Sigmoid colon (tissue), 6 donors: ENCODE measurements at regions not wholly inside any gene's neighbourhood (a gene's known extent, or its start where the extent isn't known, plus 50 kb on each side); places are given as distances from the start of the nearest gene placed in this dataset.

Experiments
- DNase-seq: peaks from one replicate; pipeline ENCODE4 v3.0.0-alpha.2; 2019
- H3K27ac ChIP-seq, 4 donors: fragments of 200-600 bp; sonication (generic); one replicate each; pipeline ENCODE4 v1.5.1; 2016 to 2019; ENCODE audit warnings: mild to moderate bottlenecking in 1 of 4
- H3K27me3 ChIP-seq, 3 donors: fragments of 200-600 bp; sonication (generic); one replicate each; pipeline ENCODE4 v1.5.1; 2019; ENCODE audit warnings: mild to moderate bottlenecking in 1 of 3
- H3K36me3 ChIP-seq, 4 donors: fragments of 200-600 bp; sonication (generic); one replicate each; pipeline ENCODE4 v1.5.1; 2016 to 2019
- H3K4me1 ChIP-seq, 4 donors: fragments of 200-600 bp; sonication (generic); one replicate each; pipeline ENCODE4 v1.5.1; 2017 to 2019
- H3K4me3 ChIP-seq, 4 donors: fragments of 200-600 bp; sonication (generic); one replicate each; pipeline ENCODE4 v1.5.1; 2017 to 2019; ENCODE audit warnings: mild to moderate bottlenecking in 2 of 4, moderate library complexity in 1 of 4
- H3K9me3 ChIP-seq, 4 donors: fragments of 200-600 bp in 3 of 4; sonication (generic) in 3 of 4; one replicate each; pipeline versions ENCODE4 v1.5.1 to v1.6.1; 2013 to 2019
- EP300 ChIP-seq, 4 donors: sonication (generic); formaldehyde crosslinking; IDR thresholded peaks; one replicate each; pipeline ENCODE4 v1.6.1; 2017; ENCODE audit warnings: antibody characterized with exemption in 4 of 4
- POLR2A ChIP-seq, 2 donors: fragments of 450-650 bp; IDR thresholded peaks; one replicate each; pipeline ENCODE4 v1.6.1; 2016; ENCODE audit warnings: antibody characterized with exemption in 2 of 2, mild to moderate bottlenecking in 2 of 2, moderate library complexity in 2 of 2
- POLR2AphosphoS5 ChIP-seq, 4 donors: sonication (generic); formaldehyde crosslinking; IDR thresholded peaks; one replicate each; pipeline ENCODE4 v1.6.1; 2017; ENCODE audit warnings: antibody characterized with exemption in 4 of 4
- WGBS, 2 donors: extraction: QIAGEN DNeasy Blood & Tissue Kit; methylation state at CpG; one replicate each; pipeline ENCODE4 v1.1.7; 2013; 5-methylcytosine and 5-hydroxymethylcytosine counted together
- intact Hi-C: fragments of 100-400 bp; cut with DNase I; formaldehyde crosslinking; loops from one replicate; pipeline ENCODE4 v1.15.1; 2023
- TF ChIP-seq, protein P1 (sequence below), 4 experiments: fragments of 450-650 bp in 3 of 4; fragments of 200-600 bp in 1 of 4; IDR thresholded peaks; one replicate each; pipeline ENCODE4 v1.5.1; 2016 to 2019; ENCODE audit warnings: antibody characterized with exemption in 4 of 4, mild to moderate bottlenecking in 3 of 4, moderate library complexity in 2 of 4
- donor health status: healthy with polysubstance abuse.
- donor health status: healthy.

DNA sequence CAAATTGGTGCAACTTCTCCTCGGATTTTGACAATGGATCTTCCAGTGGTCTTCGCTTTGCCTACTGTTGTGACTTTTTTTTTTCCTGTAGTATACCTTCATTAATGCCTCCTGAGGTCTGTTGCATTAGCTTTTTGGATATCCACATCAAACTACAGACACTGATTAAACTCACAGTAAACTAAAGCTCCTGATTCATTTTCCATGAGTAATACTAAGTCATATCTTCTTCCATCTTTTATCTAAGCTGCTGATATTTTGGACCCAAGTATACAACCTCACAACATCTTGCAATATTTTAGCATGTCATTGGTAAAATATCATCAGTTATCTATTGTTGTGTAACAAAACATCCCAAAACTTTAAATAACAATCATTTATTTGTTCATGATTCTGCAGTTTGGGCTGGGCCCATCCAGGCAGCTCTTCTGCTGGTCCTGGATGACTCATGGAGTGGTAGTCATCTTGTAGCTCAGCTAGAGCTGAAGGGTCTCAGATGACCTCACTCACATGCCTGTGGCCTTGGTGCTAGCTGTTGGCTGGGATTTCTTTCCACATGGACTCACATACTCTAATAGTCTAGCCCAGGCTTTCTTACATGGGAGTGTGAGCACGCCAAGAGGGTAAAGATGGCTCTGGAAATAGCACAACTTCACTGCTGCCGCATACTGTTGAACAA lies 78.3 kb upstream of the SRSF6 start:
- Histone ChIP-seq H3K36me3 (no peaks in the 10 kb centered on the region), H3K4me1 (no peaks in the 10 kb centered on the region), H3K27me3 (no peaks in the 10 kb centered on the region), H3K9me3 (no peaks in the 10 kb centered on the region), H3K27ac (no peak overlapping the region), H3K4me3 (no peak overlapping the region)
- DNase-seq = no peak
- 78 to 84% methylated on average over 4 of the region's 4 CpGs for WGBS, 2 donors
- intact Hi-C loops = no loop called here
- TF ChIP-seq, protein P1, sequence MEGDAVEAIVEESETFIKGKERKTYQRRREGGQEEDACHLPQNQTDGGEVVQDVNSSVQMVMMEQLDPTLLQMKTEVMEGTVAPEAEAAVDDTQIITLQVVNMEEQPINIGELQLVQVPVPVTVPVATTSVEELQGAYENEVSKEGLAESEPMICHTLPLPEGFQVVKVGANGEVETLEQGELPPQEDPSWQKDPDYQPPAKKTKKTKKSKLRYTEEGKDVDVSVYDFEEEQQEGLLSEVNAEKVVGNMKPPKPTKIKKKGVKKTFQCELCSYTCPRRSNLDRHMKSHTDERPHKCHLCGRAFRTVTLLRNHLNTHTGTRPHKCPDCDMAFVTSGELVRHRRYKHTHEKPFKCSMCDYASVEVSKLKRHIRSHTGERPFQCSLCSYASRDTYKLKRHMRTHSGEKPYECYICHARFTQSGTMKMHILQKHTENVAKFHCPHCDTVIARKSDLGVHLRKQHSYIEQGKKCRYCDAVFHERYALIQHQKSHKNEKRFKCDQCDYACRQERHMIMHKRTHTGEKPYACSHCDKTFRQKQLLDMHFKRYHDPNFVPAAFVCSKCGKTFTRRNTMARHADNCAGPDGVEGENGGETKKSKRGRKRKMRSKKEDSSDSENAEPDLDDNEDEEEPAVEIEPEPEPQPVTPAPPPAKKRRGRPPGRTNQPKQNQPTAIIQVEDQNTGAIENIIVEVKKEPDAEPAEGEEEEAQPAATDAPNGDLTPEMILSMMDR (IDR thresholded peaks at IDR 0.05) = no peak
- TF ChIP-seq POLR2AphosphoS5 (IDR thresholded peaks at IDR 0.05) = no peak
- TF ChIP-seq POLR2A (IDR thresholded peaks at IDR 0.05) = no peak
- TF ChIP-seq EP300 (IDR thresholded peaks at IDR 0.05) = no peak

DNA sequence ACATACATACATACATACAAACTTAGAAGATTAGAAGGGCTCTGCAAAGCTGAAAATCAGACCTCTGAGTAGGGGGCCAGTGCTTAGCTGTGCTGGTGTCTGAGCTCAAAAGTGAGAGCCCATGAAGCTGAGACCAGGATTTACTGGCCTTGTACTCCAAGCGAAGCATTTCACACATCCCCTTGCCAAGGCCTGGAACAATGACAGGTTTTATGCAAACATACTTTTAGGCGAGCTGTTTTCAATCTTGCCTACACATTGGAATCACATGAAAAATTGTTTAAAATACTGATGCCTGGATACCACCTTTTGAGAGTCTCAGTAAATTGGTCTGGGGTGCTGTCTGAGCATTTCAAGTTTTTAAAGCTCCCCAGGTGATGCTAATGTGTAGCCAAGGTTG lies 80.9 kb upstream of the SRSF6 start:
- Histone ChIP-seq H3K4me1 (no peaks in the 10 kb centered on the region), H3K4me3 (no peak overlapping the region), H3K9me3 (no peaks in the 10 kb centered on the region), H3K27me3 (no peaks in the 10 kb centered on the region), H3K27ac (no peak overlapping the region), H3K36me3 (no peaks in the 10 kb centered on the region)
- intact Hi-C loops = no loop called here
- DNase-seq = no peak
- WGBS, 2 donors = 60 to 75% methylated on average over 2 of the region's 2 CpGs
- TF ChIP-seq POLR2A (IDR thresholded peaks at IDR 0.05) (no peak), EP300 (IDR thresholded peaks at IDR 0.05) (no peak)
- TF ChIP-seq, protein P1 (IDR thresholded peaks at IDR 0.05) = no peak

DNA sequence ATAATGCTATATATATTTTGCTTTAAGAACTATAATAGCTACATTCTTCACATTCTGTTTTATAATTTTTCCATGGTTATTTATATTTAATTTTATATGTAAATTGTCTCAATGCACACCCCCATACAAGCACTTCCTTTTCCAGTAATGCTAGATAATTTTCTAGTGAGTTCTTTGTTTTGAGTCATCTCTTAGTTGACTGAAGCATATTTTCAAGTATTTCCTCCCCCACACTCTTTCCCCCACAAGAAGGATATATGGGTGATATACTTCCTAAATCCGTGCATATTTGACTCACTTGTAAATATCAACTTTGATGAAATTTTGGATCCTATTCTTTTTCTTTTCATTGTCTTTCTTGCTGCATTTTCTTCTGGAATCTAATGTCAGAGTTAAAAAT lies 82.1 kb upstream of the SRSF6 start:
- no peaks in the 10 kb centered on the region for H3K9me3 ChIP-seq
- no peaks in the 10 kb centered on the region for H3K36me3 ChIP-seq
- no peak for DNase-seq
- no peak overlapping the region for H3K4me3 ChIP-seq
- H3K27ac ChIP-seq = no peak overlapping the region
- no peaks in the 10 kb centered on the region for H3K4me1 ChIP-seq
- TF ChIP-seq, protein P1 (IDR thresholded peaks at IDR 0.05) = no peak
- TF ChIP-seq POLR2AphosphoS5 (IDR thresholded peaks at IDR 0.05) = no peak
- no peak for TF ChIP-seq POLR2A (IDR thresholded peaks at IDR 0.05)
- no peak for TF ChIP-seq EP300 (IDR thresholded peaks at IDR 0.05)
- intact Hi-C loops = no loop called here
- no peaks in the 10 kb centered on the region for H3K27me3 ChIP-seq
- 49 to 68% methylated on average over 1 of the region's 1 CpG for WGBS, 2 donors

DNA sequence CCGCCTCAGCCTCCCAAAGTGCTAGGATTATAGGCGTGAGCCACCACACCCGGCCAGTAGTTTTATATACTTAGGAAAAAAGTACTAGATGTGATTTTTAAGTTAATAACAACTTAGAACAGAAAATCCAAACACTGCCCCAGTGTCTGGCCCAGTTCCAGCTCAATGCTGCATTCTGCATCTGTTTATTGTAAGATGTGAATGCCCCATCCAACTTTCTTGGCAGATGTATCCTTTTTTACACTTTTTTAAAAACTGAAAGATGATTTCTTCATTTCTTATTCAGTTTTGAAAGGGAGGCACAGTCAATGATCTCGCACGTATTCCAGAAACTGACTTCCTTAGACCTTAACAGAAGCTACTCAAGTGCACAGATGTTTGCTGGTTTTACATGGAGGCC lies 85.6 kb upstream of the SRSF6 start:
- no peaks in the 10 kb centered on the region for H3K27me3 ChIP-seq
- DNase-seq = no peak
- H3K4me1 ChIP-seq = no peaks in the 10 kb centered on the region
- TF ChIP-seq POLR2AphosphoS5 (IDR thresholded peaks at IDR 0.05) = peak in 1 of 4 donors; percentile 10
- no peak for TF ChIP-seq EP300 (IDR thresholded peaks at IDR 0.05)
- no peak overlapping the region for H3K27ac ChIP-seq
- H3K36me3 ChIP-seq = no peaks in the 10 kb centered on the region
- whole genome bisulfite sequencing, 2 donors = 49 to 68% methylated on average over 5 of the region's 5 CpGs
- intact Hi-C loops = no loop called here
- no peak overlapping the region for H3K4me3 ChIP-seq
- H3K9me3 ChIP-seq = no peaks in the 10 kb centered on the region

DNA sequence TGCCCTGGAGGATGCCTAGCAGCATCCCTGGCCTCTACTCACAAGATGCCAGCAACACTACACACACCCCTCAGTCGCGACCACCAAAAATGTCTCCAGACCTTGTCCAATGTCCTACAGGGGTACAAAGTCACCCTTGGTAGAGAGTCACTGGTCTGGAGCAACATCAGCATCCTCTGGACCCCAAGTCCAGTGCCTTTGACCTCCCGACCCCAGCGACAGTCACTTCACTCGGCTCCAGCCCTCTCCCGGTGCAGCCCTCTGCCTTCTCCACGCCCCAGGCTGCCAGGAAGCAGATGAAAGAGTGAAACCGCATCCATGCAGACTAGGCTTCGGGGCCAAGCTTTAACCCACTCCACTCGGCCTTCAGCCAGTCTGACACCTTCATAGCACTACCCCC lies 92.0 kb upstream of the SRSF6 start:
- no peak overlapping the region for H3K27ac ChIP-seq
- TF ChIP-seq POLR2A (IDR thresholded peaks at IDR 0.05) (no peak), POLR2AphosphoS5 (IDR thresholded peaks at IDR 0.05) (no peak), EP300 (IDR thresholded peaks at IDR 0.05) (no peak)
- TF ChIP-seq, protein P1 (IDR thresholded peaks at IDR 0.05) = no peak
- intact Hi-C loops = no loop called here
- 34 to 40% methylated on average over 10 of the region's 10 CpGs for WGBS, 2 donors
- no peaks in the 10 kb centered on the region for H3K9me3 ChIP-seq
- no peak for DNase-seq
- no peak overlapping the region for H3K4me3 ChIP-seq
- no peaks in the 10 kb centered on the region for H3K36me3 ChIP-seq
- H3K27me3 ChIP-seq = peaks cover 0 to 22% (median 0%) of the 10 kb centered on the region in 3 donors
- no peaks in the 10 kb centered on the region for H3K4me1 ChIP-seq
